ENCODE measurements at regions not wholly inside any gene's neighbourhood (a gene's known extent, or its start where the extent isn't known, plus 50 kb on each side); places are given as distances from the start of the nearest gene placed in this dataset.

DNA sequence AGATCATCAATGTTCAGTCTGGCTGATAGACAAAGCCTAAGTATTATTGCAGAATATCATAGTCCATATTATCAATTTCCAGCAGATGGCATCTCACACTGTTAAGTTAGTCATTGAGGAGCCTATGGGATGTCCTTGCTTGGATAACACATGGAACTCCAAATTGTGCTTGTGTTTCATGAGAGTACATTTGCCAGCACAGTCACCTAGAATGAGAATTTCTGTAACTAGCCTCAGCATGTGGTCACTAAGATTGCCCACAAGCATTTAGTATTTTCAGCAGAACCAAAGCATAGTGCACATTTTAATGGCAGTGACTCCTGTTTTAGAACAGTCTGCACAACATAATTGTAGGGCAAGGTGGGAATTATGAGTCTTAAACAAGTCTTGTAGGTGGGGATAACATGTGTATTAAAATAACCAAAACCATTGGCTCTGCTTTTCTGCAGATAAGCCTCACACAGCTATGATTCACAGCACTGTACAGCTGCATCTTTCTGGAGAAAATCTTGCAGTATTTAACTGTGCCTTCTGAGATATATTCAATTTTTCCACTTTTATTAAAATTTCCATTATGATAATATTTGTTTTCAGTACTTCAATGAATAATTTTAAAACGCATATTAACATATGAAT, 882.8 kb upstream of the SOX9 start:
- Mint-ChIP-seq H3K9me3 (peaks cover 9% of the 10 kb centered on the region), H3K27me3 (no peaks in the 10 kb centered on the region), H3K4me1 (no peaks in the 10 kb centered on the region), H3K4me3 (no peak overlapping the region), H3K36me3 (ENCODE audit: insufficient read depth) (no peaks in the 10 kb centered on the region), H3K27ac (ENCODE audit: low read depth) (no peak overlapping the region)
- ATAC-seq (replicated peaks; ENCODE audit: extremely low read depth, poor library complexity, severe bottlenecking) (no peak), DNase-seq (ENCODE audit: low spot score in 2 of 2) (no peak)

DNA sequence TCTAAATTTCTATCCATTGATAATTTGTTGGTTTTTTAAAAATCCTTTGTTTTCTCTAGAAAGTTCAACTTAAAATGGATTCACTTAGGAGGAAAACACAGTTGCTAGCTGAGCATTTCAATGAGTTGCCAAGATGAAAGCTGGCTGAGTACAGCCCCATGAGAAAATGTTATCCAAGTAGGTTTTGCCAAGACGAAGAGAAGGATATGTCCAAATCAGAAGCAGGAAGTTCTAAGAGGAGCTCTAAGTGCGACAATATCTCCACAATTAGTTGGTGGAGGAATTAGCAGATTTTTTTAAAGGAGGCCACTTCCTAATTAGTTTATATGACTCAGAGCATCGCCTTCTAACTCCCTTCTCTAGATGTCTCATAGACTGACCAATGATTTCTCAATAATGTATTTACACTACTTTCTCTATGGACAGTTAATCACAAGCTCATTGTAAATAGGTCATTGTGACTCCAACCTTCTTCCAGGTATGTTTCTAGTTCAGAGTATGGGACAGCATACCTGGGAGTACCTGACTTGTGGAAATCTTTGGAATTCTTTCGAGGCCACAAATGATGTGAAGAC, 873.3 kb upstream of the SOX9 start:
- Mint-ChIP-seq H3K9me3 (no peaks in the 10 kb centered on the region), H3K27ac (ENCODE audit: low read depth) (no peak overlapping the region), H3K4me3 (no peak overlapping the region), H3K36me3 (ENCODE audit: insufficient read depth) (no peaks in the 10 kb centered on the region), H3K4me1 (no peaks in the 10 kb centered on the region), H3K27me3 (no peaks in the 10 kb centered on the region)
- DNase-seq (ENCODE audit: low spot score in 2 of 2) (no peak), ATAC-seq (replicated peaks; ENCODE audit: extremely low read depth, poor library complexity, severe bottlenecking) (no peak)

DNA sequence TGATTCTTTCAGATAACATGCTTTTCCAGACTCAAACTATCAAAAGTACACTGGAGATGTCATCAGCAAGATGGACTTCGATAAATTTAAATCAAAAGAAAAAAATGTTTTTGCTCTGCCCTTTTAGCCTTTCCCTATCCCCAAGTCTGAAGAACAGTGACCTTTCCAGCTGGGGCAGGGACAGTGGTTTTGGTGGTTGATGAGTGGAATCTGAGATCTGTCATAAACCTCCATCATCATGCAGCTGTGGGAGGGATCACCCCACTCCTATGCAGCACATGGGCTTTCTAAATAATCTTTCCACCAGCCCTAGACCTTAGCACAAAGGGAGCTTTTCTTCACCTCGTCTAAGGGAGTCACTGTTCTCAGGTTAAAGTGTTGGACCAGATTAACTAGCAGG, 869.5 kb upstream of the SOX9 start:
- no peak overlapping the region for H3K27ac Mint-ChIP-seq (ENCODE audit: low read depth)
- no peaks in the 10 kb centered on the region for H3K9me3 Mint-ChIP-seq
- no peaks in the 10 kb centered on the region for H3K36me3 Mint-ChIP-seq (ENCODE audit: insufficient read depth)
- ATAC-seq (replicated peaks; ENCODE audit: extremely low read depth, poor library complexity, severe bottlenecking) (no peak), DNase-seq (ENCODE audit: low spot score in 2 of 2) (no peak)
- no peak overlapping the region for H3K4me3 Mint-ChIP-seq
- no peaks in the 10 kb centered on the region for H3K27me3 Mint-ChIP-seq
- no peaks in the 10 kb centered on the region for H3K4me1 Mint-ChIP-seq

DNA sequence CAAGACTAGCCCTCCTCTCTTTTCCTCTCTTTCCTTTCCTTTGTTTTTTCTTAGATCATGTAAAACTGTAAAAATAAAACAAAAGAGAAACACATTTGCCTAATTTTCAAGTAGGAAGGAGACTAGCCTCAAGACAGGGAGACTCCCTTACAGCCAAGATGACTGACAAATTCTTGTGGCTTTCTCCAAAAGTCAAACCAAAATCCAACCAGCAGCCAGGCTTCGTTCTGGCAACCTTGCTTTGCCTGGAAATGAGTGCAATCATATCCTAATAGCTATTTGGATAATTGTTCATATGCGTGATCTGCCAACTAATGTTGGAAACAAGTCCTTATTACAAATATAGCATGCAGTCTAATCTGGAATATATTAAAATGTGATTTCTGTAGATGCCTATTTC, 868.9 kb upstream of the SOX9 start:
- H3K4me1 Mint-ChIP-seq = no peaks in the 10 kb centered on the region
- H3K4me3 Mint-ChIP-seq = no peak overlapping the region
- DNase-seq (ENCODE audit: low spot score in 2 of 2) (no peak), ATAC-seq (replicated peaks; ENCODE audit: extremely low read depth, poor library complexity, severe bottlenecking) (no peak)
- H3K36me3 Mint-ChIP-seq (ENCODE audit: insufficient read depth) = no peaks in the 10 kb centered on the region
- H3K27me3 Mint-ChIP-seq = no peaks in the 10 kb centered on the region
- H3K27ac Mint-ChIP-seq (ENCODE audit: low read depth) = no peak overlapping the region
- no peaks in the 10 kb centered on the region for H3K9me3 Mint-ChIP-seq

DNA sequence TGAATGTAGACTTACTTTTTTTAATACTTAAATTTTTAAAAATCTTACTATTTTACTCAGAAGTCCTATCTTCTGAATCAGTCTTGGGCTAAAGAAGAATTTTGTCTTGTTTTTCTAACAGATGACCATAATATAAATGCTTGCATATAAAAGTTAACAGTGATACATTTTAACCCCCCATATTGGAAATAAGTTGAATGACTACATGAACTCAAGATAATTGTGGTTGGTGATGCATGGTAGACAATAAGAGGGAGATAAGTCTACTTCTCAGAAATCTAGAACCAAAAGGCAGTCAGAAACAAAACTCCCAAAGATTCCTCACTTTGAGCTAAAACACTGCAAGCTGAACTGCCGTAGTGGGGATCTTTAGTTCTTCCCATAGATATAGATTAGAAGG, 868.4 kb upstream of the SOX9 start:
- Mint-ChIP-seq H3K4me1 (no peaks in the 10 kb centered on the region), H3K4me3 (no peak overlapping the region), H3K27ac (ENCODE audit: low read depth) (no peak overlapping the region), H3K9me3 (no peaks in the 10 kb centered on the region), H3K36me3 (ENCODE audit: insufficient read depth) (no peaks in the 10 kb centered on the region), H3K27me3 (no peaks in the 10 kb centered on the region)
- ATAC-seq (replicated peaks; ENCODE audit: extremely low read depth, poor library complexity, severe bottlenecking) (no peak), DNase-seq (ENCODE audit: low spot score in 2 of 2) (no peak)

DNA sequence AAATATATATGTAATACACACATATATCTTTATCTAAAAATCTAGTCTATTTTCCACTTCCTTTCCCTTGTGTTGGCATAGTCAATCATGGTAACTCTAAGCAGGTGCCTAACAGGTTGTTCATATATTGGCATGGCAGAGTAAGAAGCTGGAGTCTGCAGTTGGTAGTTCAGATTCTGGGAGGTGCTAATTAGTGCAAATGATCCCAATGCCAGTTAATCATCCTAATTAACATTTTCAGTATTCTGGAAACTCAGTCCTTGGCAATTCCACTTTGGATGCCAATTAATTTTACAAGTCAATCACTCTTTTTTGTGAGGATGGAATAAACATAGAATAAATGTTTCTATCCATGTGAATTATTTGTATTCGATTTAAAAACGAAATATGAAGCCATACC, 863.7 kb upstream of the SOX9 start:
- ATAC-seq (replicated peaks; ENCODE audit: extremely low read depth, poor library complexity, severe bottlenecking) (no peak), DNase-seq (ENCODE audit: low spot score in 2 of 2) (no peak)
- H3K4me1 Mint-ChIP-seq = no peaks in the 10 kb centered on the region
- no peaks in the 10 kb centered on the region for H3K36me3 Mint-ChIP-seq (ENCODE audit: insufficient read depth)
- H3K9me3 Mint-ChIP-seq = no peaks in the 10 kb centered on the region
- H3K4me3 Mint-ChIP-seq = no peak overlapping the region
- no peaks in the 10 kb centered on the region for H3K27me3 Mint-ChIP-seq
- H3K27ac Mint-ChIP-seq (ENCODE audit: low read depth) = no peak overlapping the region

DNA sequence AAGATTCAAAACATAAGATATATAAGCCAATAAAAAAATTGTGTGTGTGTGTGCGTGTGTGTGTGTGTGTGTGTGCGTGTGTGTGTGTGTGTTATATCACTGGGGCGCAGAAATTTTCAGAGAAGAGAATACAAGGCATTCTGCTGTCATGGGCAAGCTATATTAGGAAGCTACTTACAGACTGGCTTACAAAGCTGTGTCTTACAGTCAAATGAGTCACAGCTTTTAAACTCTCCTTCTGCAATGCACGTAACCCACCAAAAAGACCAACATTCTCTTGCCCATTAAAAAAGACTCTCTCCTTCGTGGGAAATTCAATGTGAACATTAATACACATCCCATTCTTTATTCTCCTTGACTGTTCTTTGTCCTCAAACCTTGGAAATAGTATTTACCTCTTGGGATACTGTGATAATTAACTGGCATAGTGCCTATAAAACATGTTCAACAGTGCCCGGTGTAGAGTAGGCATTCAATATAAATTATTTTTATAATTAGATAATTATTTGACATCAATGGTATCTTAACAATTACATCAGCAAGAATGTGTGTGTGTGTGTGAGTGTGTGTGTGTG, 860.4 kb upstream of the SOX9 start:
- ATAC-seq (replicated peaks; ENCODE audit: extremely low read depth, poor library complexity, severe bottlenecking) (no peak), DNase-seq (ENCODE audit: low spot score in 2 of 2) (no peak)
- Mint-ChIP-seq H3K27ac (ENCODE audit: low read depth) (no peak overlapping the region), H3K36me3 (ENCODE audit: insufficient read depth) (no peaks in the 10 kb centered on the region), H3K4me3 (no peak overlapping the region), H3K27me3 (no peaks in the 10 kb centered on the region), H3K9me3 (peaks cover 9% of the 10 kb centered on the region), H3K4me1 (no peaks in the 10 kb centered on the region)

DNA sequence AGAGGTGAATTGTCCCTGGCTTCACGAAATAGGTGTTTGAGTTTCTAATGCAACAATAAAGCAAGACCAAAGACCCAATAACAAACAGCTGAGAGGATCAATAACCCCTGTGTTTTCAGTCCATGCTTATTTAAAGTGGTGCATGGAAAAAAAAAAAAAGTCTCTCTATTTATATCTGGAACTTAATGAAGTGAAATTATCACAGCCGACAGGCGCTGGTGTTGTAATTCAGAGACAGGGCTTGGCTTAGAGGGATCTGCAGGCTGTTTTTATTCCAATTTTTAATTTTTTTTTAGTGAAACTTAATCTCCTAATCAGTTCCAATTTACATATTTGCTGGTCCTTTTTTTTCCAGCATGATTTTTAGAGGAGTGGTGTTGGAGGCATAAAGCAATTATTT, 858.2 kb upstream of the SOX9 start:
- Mint-ChIP-seq H3K9me3 (peaks cover 29% of the 10 kb centered on the region), H3K27me3 (no peaks in the 10 kb centered on the region), H3K27ac (ENCODE audit: low read depth) (no peak overlapping the region), H3K36me3 (ENCODE audit: insufficient read depth) (no peaks in the 10 kb centered on the region), H3K4me1 (no peaks in the 10 kb centered on the region), H3K4me3 (no peak overlapping the region)
- ATAC-seq (replicated peaks; ENCODE audit: extremely low read depth, poor library complexity, severe bottlenecking) (no peak), DNase-seq (ENCODE audit: low spot score in 2 of 2) (no peak)

DNA sequence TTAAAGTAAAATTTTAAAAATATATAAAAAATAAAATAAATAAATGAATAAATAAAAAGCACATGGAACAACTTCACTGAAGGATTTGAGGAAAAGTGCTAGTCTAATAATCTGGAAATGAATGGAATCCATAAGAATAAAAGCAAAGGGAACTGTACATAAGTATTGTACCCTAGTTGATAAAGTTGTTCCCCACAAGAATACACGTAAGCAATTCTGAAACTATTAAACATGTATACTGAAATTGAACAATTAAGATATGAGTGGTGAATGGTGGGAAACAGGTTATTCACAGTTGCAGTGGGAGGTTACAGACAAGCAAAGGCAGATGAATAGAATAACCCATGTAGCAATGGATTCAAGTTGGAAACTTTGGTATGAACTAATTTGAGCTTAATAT, 853.2 kb upstream of the SOX9 start:
- ATAC-seq (replicated peaks; ENCODE audit: extremely low read depth, poor library complexity, severe bottlenecking) (no peak), DNase-seq (ENCODE audit: low spot score in 2 of 2) (no peak)
- H3K27ac Mint-ChIP-seq (ENCODE audit: low read depth) = no peak overlapping the region
- peaks cover 36% of the 10 kb centered on the region for H3K9me3 Mint-ChIP-seq
- no peaks in the 10 kb centered on the region for H3K27me3 Mint-ChIP-seq
- no peaks in the 10 kb centered on the region for H3K4me1 Mint-ChIP-seq
- no peak overlapping the region for H3K4me3 Mint-ChIP-seq
- H3K36me3 Mint-ChIP-seq (ENCODE audit: insufficient read depth) = no peaks in the 10 kb centered on the region

DNA sequence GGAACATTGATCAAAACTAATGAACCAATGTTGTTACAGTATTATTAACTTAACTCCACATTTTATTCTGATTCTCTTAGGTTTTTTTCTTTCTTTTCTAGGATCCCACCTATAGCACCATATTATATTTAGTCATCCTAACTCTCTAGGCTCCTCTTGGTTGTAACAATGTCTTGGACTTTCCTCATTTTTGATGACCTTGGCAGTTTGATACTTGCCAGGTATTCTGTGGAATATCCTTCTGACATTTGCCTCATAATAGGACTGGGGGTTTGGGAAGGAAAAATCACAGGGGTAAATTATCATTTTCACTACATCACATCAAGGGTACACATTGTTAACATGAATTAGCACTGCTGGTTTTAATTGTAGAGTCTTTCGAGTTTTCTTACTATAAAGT, 851.6 kb upstream of the SOX9 start:
- no peak overlapping the region for H3K27ac Mint-ChIP-seq (ENCODE audit: low read depth)
- H3K27me3 Mint-ChIP-seq = no peaks in the 10 kb centered on the region

DNA sequence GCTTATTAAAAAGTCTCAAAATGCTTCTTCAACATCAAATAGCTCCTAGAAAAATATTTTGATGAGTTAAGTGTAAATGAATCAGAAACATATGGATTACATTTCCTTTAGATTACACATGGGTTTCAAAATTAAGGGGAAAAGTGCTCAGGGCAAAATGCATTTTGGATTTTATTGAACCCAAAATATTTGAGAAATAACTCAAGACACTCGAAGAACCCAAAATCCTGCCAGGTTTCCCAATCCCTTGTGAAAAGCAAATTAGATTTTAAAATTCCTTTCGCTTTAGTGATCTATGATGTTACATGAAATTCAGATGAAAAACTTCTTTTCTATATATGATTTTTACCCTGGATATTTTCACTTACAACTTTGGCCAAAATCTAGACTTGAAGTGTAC, 847.4 kb upstream of the SOX9 start:
- H3K4me3 Mint-ChIP-seq = no peak overlapping the region
- H3K27ac Mint-ChIP-seq (ENCODE audit: low read depth) = no peak overlapping the region
- no peaks in the 10 kb centered on the region for H3K4me1 Mint-ChIP-seq
- H3K27me3 Mint-ChIP-seq = no peaks in the 10 kb centered on the region
- ATAC-seq (replicated peaks; ENCODE audit: extremely low read depth, poor library complexity, severe bottlenecking) (no peak), DNase-seq (ENCODE audit: low spot score in 2 of 2) (no peak)
- peaks cover 24% of the 10 kb centered on the region for H3K9me3 Mint-ChIP-seq
- no peaks in the 10 kb centered on the region for H3K36me3 Mint-ChIP-seq (ENCODE audit: insufficient read depth)

More for the DNA sequence above, 851.6 kb upstream of the SOX9 start:
- DNase-seq (ENCODE audit: low spot score in 2 of 2) (no peak), ATAC-seq (replicated peaks; ENCODE audit: extremely low read depth, poor library complexity, severe bottlenecking) (no peak)
- no peak overlapping the region for H3K4me3 Mint-ChIP-seq
- no peaks in the 10 kb centered on the region for H3K36me3 Mint-ChIP-seq (ENCODE audit: insufficient read depth)
- peaks cover 33% of the 10 kb centered on the region for H3K9me3 Mint-ChIP-seq
- no peaks in the 10 kb centered on the region for H3K4me1 Mint-ChIP-seq

DNA sequence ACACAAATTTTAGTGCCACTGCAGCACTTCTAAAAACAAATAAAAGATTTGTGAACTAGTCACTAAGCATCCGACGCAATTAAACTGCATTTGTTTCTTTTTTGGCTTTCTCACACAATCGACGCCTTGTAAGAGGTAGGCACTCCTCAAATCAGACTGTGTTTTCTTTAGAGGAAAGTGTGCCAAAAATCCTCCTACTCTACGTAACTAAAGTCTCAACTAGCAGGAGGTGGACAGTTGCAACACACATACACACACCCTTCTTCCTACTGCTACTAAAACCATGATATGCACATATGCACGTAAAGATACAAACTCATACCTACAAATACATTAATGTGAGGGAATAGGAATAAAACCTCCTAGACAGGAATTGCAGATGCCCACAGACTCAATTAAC, 844.7 kb upstream of the SOX9 start:
- H3K36me3 Mint-ChIP-seq (ENCODE audit: insufficient read depth) = no peaks in the 10 kb centered on the region
- H3K27ac Mint-ChIP-seq (ENCODE audit: low read depth) = no peak overlapping the region
- no peak overlapping the region for H3K4me3 Mint-ChIP-seq
- no peaks in the 10 kb centered on the region for H3K4me1 Mint-ChIP-seq
- DNase-seq (ENCODE audit: low spot score in 2 of 2) = no peak
- no peak for ATAC-seq (replicated peaks; ENCODE audit: extremely low read depth, poor library complexity, severe bottlenecking)
- peaks cover 24% of the 10 kb centered on the region for H3K9me3 Mint-ChIP-seq
- H3K27me3 Mint-ChIP-seq = no peaks in the 10 kb centered on the region

DNA sequence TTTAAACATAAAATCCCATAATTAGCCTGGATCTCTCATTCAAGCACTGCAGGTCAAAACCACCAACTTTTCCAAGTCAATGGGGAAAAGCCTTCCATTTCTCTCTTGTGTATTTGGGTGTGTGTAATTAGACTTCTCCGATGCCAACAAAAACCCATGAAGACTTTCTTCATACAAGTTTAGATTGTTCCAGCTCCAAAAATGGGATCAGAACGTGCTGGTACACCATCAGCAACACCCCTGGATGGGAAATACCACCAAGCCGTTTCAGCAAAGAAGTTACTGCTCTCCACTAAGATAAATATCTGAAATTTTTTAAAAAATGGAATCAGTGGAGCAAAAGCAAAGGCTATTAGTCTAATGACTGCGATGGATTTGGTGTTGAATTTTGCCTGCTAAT, 837.3 kb upstream of the SOX9 start:
- Mint-ChIP-seq H3K27ac (ENCODE audit: low read depth) (no peak overlapping the region), H3K27me3 (no peaks in the 10 kb centered on the region), H3K9me3 (peaks cover 10% of the 10 kb centered on the region), H3K4me3 (no peak overlapping the region), H3K4me1 (no peaks in the 10 kb centered on the region), H3K36me3 (ENCODE audit: insufficient read depth) (no peaks in the 10 kb centered on the region)
- DNase-seq (ENCODE audit: low spot score in 2 of 2) (no peak), ATAC-seq (replicated peaks; ENCODE audit: extremely low read depth, poor library complexity, severe bottlenecking) (no peak)
